Transverse colon (tissue), 3 donors: ENCODE measurements at regions not wholly inside any gene's neighbourhood (a gene's known extent, or its start where the extent isn't known, plus 50 kb on each side); places are given as distances from the start of the nearest gene placed in this dataset.
"Not testable (repeated sequence)": the region's sequence is repeated elsewhere in the genome, so short reads cannot be mapped to it uniquely, and the experiment has no call there.

Experiments used
- CTCF ChIP-seq, 5 experiments: fragments of 200-600 bp in 3 of 5; fragments of 450-650 bp in 2 of 5; sonication (generic) in 3 of 5; IDR thresholded peaks; 1 replicate in 2 of 5; 2 replicates in 3 of 5; pipeline ENCODE4 v1.5.1; 2016 to 2017; ENCODE audit warnings: antibody characterized with exemption in 5 of 5, inconsistent platforms in 3 of 5, mild to moderate bottlenecking in 2 of 5, moderate library complexity in 1 of 5
- POLR2A ChIP-seq: fragments of 450-650 bp; IDR thresholded peaks from one replicate; pipeline ENCODE4 v1.6.1; 2016; ENCODE audit warnings: antibody characterized with exemption, mild to moderate bottlenecking, moderate library complexity

DNA sequence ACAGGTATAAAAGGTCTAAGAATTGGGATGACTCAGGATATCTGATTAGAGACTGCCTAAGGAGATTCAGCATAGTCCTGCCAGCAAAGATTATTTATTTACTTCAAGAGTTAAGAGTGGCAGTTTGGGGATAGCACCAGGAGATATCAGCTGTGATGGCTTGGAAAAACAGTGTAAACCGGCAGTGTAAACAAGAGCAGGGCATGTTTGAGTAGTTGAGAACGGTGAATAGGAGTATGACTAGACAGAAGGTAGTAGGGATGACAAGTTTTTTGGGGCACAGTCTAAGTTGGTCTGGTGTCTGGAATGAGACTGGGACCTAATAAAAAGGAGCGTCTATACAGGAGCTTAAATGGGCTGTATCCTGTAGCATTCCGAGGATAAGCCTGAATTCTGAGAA is 61.6 kb upstream of the BMP2K start:
- TF ChIP-seq CTCF (IDR thresholded peaks at IDR 0.05); POLR2A: not testable (repeated sequence)
